NCI-H1694 (cell line): ENCODE measurements at regions not wholly inside any gene's neighbourhood (a gene's known extent, or its start where the extent isn't known, plus 50 kb on each side); places are given as distances from the start of the nearest gene placed in this dataset.
A peak's percentile ranks its signal among the peaks of the same experiment; 100 is the strongest.

Experiments
- DNase-seq: peaks from one replicate; lab custom pipeline; 2025; lab: John Stamatoyannopoulos, UW

- DNase-seq = no peak
These were observed 131.1 kb downstream of the CRYBB2 start for GRCh38 chr22:25350551-25350971.

- no peak for DNase-seq
These were observed 132.3 kb downstream of the CRYBB2 start for GRCh38 chr22:25351631-25352293.

- no peak for DNase-seq
These were observed 132.8 kb downstream of the CRYBB2 start for GRCh38 chr22:25352294-25352680.

GRCh38 chr22:25353516-25354445 is 134.3 kb downstream of the CRYBB2 start:
- DNase-seq = no peak

- DNase-seq = no peak
These were observed 135.0 kb downstream of the CRYBB2 start for GRCh38 chr22:25354456-25354855.

GRCh38 chr22:25357132-25357455 is 137.7 kb downstream of the CRYBB2 start:
- DNase-seq = no peak

GRCh38 chr22:25357606-25358420 is 138.4 kb downstream of the CRYBB2 start:
- DNase-seq = no peak

- DNase-seq = no peak
These were observed 139.2 kb downstream of the CRYBB2 start for GRCh38 chr22:25358421-25359170.

- DNase-seq = no peak
These were observed 140.3 kb downstream of the CRYBB2 start for GRCh38 chr22:25359601-25360261.

- no peak for DNase-seq
These were observed 141.0 kb downstream of the CRYBB2 start for GRCh38 chr22:25360411-25360810.

- DNase-seq = no peak
These were observed 141.6 kb downstream of the CRYBB2 start for GRCh38 chr22:25360891-25361645.

- no peak for DNase-seq
These were observed 142.4 kb downstream of the CRYBB2 start for GRCh38 chr22:25361899-25362214.

- DNase-seq = peak; percentile 16
These were observed 142.9 kb downstream of the CRYBB2 start for GRCh38 chr22:25362215-25362882.

- no peak for DNase-seq
These were observed 143.4 kb downstream of the CRYBB2 start for GRCh38 chr22:25362883-25363240.

- no peak for DNase-seq
These were observed 144.0 kb downstream of the CRYBB2 start for GRCh38 chr22:25363474-25363873.

GRCh38 chr22:25364281-25364680 is 144.8 kb downstream of the CRYBB2 start:
- no peak for DNase-seq

- no peak for DNase-seq
These were observed 145.3 kb downstream of the CRYBB2 start for GRCh38 chr22:25364736-25365241.

- no peak for DNase-seq
These were observed 146.2 kb downstream of the CRYBB2 start for GRCh38 chr22:25365491-25366261.

GRCh38 chr22:25366408-25366807 is 147.0 kb downstream of the CRYBB2 start:
- no peak for DNase-seq
